K562 (cell line): ENCODE measurements at regions not wholly inside any gene's neighbourhood (a gene's known extent, or its start where the extent isn't known, plus 50 kb on each side); places are given as distances from the start of the nearest gene placed in this dataset.

ENCODE experiments used
- ELK1 ChIP-seq: sonication (generic); formaldehyde crosslinking; IDR thresholded peaks from 2 replicates; pipeline ENCODE4 v1.8.1; 2022; ENCODE audit warnings: missing genetic modification reagents
- MEIS2 ChIP-seq: fragments of 450-650 bp; IDR thresholded peaks from 2 replicates; pipeline ENCODE4 v1.6.1; 2014; ENCODE audit warnings: mild to moderate bottlenecking; ENCODE audit not compliant: partially characterized antibody
- POLR2AphosphoS5 ChIP-seq: IDR thresholded peaks from 2 replicates; pipeline ENCODE4 v1.6.1; 2011; ENCODE audit warnings: mild to moderate bottlenecking, low read depth, low read length, moderate library complexity; ENCODE audit not compliant: control insufficient read depth, insufficient read depth
- TAF1 ChIP-seq: IDR thresholded peaks from 2 replicates; pipeline ENCODE4 v1.6.1; 2011; ENCODE audit warnings: mild to moderate bottlenecking, low read length, moderate library complexity; ENCODE audit not compliant: insufficient read depth, control insufficient read depth, severe bottlenecking; ENCODE audit errors: extremely low read depth
- ZSCAN29 ChIP-seq: fragments of 450-650 bp; IDR thresholded peaks from 2 replicates; pipeline ENCODE4 v1.6.1; 2017

- TF ChIP-seq ZSCAN29, result no peak
- no peak for TF ChIP-seq POLR2AphosphoS5
- no peak for TF ChIP-seq ELK1 (CRISPR knock-in tag)
- TF ChIP-seq TAF1, result no peak
- TF ChIP-seq MEIS2, result no peak
Measured at GRCh38 chr13:81606074-81606473, 1265.1 kb upstream of the SPRY2 start.
